Right lobe of liver (tissue), 4 donors: ENCODE measurements at regions not wholly inside any gene's neighbourhood (a gene's known extent, or its start where the extent isn't known, plus 50 kb on each side); places are given as distances from the start of the nearest gene placed in this dataset.

Experiments used
- POLR2A ChIP-seq: fragments of 450-650 bp; IDR thresholded peaks from one replicate; pipeline ENCODE4 v1.6.1; 2017; ENCODE audit warnings: antibody characterized with exemption, mild to moderate bottlenecking
- TF ChIP-seq, protein P1 (sequence below), 4 donors: fragments of 200-600 bp in 3 of 4; fragments of 450-650 bp in 1 of 4; IDR thresholded peaks; one replicate each; pipeline versions ENCODE4 v1.5.1 to v1.8.0; 2016 to 2022; ENCODE audit warnings: antibody characterized with exemption in 4 of 4, mild to moderate bottlenecking in 2 of 4
- donor health status: DM: no; HTN: no; CAD: no.
- donor health status: DM: no; HTN: no; CAD: no.
- donor health status: DM: no; HTN: yes; CAD: no.

DNA sequence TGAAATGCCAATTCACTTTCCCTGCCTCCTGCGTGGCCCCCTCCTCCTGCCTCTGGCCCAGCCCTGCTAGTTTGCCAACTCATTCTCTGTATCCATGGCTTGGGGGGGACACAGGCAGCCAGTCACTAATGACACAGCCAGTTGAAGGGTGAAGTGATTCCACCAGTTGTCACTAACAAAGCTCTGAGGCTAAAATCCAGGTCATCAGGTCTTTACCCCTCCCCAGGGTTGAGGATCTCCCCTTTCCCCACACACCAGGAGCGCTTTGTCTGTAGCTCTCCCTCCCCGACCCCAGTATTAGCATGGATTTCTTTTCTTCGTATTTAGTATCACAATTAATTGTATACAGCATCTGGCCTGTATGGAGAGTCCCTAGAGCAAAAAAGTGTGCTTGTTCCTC, 394.1 kb downstream of the RRAGC start:
- no peak for TF ChIP-seq POLR2A
- TF ChIP-seq, protein P1, sequence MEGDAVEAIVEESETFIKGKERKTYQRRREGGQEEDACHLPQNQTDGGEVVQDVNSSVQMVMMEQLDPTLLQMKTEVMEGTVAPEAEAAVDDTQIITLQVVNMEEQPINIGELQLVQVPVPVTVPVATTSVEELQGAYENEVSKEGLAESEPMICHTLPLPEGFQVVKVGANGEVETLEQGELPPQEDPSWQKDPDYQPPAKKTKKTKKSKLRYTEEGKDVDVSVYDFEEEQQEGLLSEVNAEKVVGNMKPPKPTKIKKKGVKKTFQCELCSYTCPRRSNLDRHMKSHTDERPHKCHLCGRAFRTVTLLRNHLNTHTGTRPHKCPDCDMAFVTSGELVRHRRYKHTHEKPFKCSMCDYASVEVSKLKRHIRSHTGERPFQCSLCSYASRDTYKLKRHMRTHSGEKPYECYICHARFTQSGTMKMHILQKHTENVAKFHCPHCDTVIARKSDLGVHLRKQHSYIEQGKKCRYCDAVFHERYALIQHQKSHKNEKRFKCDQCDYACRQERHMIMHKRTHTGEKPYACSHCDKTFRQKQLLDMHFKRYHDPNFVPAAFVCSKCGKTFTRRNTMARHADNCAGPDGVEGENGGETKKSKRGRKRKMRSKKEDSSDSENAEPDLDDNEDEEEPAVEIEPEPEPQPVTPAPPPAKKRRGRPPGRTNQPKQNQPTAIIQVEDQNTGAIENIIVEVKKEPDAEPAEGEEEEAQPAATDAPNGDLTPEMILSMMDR (IDR thresholded peaks at IDR 0.05) = no peak
